H1 (cell line): ENCODE measurements at regions not wholly inside any gene's neighbourhood (a gene's known extent, or its start where the extent isn't known, plus 50 kb on each side); places are given as distances from the start of the nearest gene placed in this dataset.

Source experiments
- RAD21 ChIP-seq, 2 experiments: IDR thresholded peaks in 1 of 2; conservative IDR thresholded peaks in 1 of 2; 2 replicates each; pipeline ENCODE4 v1.6.1; 2011; ENCODE audit warnings: low read depth in 2 of 2, low read length in 2 of 2, improper control_type of control experiment in 1 of 2, inconsistent platforms in 1 of 2, mild to moderate bottlenecking in 1 of 2, moderate library complexity in 1 of 2
- TAF7 ChIP-seq: optimal IDR thresholded peaks from 2 replicates; pipeline ENCODE3; 2011; ENCODE audit warnings: low read depth, mild to moderate bottlenecking, inconsistent platforms, low read length, moderate library complexity, borderline replicate concordance
- TF ChIP-seq, protein P1 (sequence below): fragments of 300-600 bp; sonication (generic); IDR thresholded peaks from 2 replicates; pipeline ENCODE4 v1.7.1; 2012; ENCODE audit warnings: low read length, moderate library complexity, mild to moderate bottlenecking, inconsistent platforms; ENCODE audit not compliant: insufficient replicate concordance

DNA sequence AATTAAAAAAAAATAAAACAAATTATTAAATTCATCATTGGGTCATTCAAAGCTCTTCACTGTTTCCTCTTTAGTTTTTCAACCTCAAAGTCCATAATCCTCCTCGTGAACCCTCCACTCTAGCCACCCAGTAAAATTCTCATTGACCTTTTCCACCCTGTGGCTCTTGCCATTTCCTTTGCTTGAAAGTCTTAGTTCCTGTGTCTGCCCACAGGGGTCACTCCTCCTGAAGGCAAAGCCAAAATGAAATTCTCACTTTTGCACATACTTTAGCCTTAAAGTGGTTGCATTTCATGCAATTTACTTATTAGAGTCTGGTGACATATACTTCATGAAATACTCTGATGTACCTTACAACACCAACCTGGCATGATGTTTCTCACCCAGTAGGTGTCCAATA lies 263.7 kb downstream of the BMP2 start (continued):
- TF ChIP-seq, protein P1, sequence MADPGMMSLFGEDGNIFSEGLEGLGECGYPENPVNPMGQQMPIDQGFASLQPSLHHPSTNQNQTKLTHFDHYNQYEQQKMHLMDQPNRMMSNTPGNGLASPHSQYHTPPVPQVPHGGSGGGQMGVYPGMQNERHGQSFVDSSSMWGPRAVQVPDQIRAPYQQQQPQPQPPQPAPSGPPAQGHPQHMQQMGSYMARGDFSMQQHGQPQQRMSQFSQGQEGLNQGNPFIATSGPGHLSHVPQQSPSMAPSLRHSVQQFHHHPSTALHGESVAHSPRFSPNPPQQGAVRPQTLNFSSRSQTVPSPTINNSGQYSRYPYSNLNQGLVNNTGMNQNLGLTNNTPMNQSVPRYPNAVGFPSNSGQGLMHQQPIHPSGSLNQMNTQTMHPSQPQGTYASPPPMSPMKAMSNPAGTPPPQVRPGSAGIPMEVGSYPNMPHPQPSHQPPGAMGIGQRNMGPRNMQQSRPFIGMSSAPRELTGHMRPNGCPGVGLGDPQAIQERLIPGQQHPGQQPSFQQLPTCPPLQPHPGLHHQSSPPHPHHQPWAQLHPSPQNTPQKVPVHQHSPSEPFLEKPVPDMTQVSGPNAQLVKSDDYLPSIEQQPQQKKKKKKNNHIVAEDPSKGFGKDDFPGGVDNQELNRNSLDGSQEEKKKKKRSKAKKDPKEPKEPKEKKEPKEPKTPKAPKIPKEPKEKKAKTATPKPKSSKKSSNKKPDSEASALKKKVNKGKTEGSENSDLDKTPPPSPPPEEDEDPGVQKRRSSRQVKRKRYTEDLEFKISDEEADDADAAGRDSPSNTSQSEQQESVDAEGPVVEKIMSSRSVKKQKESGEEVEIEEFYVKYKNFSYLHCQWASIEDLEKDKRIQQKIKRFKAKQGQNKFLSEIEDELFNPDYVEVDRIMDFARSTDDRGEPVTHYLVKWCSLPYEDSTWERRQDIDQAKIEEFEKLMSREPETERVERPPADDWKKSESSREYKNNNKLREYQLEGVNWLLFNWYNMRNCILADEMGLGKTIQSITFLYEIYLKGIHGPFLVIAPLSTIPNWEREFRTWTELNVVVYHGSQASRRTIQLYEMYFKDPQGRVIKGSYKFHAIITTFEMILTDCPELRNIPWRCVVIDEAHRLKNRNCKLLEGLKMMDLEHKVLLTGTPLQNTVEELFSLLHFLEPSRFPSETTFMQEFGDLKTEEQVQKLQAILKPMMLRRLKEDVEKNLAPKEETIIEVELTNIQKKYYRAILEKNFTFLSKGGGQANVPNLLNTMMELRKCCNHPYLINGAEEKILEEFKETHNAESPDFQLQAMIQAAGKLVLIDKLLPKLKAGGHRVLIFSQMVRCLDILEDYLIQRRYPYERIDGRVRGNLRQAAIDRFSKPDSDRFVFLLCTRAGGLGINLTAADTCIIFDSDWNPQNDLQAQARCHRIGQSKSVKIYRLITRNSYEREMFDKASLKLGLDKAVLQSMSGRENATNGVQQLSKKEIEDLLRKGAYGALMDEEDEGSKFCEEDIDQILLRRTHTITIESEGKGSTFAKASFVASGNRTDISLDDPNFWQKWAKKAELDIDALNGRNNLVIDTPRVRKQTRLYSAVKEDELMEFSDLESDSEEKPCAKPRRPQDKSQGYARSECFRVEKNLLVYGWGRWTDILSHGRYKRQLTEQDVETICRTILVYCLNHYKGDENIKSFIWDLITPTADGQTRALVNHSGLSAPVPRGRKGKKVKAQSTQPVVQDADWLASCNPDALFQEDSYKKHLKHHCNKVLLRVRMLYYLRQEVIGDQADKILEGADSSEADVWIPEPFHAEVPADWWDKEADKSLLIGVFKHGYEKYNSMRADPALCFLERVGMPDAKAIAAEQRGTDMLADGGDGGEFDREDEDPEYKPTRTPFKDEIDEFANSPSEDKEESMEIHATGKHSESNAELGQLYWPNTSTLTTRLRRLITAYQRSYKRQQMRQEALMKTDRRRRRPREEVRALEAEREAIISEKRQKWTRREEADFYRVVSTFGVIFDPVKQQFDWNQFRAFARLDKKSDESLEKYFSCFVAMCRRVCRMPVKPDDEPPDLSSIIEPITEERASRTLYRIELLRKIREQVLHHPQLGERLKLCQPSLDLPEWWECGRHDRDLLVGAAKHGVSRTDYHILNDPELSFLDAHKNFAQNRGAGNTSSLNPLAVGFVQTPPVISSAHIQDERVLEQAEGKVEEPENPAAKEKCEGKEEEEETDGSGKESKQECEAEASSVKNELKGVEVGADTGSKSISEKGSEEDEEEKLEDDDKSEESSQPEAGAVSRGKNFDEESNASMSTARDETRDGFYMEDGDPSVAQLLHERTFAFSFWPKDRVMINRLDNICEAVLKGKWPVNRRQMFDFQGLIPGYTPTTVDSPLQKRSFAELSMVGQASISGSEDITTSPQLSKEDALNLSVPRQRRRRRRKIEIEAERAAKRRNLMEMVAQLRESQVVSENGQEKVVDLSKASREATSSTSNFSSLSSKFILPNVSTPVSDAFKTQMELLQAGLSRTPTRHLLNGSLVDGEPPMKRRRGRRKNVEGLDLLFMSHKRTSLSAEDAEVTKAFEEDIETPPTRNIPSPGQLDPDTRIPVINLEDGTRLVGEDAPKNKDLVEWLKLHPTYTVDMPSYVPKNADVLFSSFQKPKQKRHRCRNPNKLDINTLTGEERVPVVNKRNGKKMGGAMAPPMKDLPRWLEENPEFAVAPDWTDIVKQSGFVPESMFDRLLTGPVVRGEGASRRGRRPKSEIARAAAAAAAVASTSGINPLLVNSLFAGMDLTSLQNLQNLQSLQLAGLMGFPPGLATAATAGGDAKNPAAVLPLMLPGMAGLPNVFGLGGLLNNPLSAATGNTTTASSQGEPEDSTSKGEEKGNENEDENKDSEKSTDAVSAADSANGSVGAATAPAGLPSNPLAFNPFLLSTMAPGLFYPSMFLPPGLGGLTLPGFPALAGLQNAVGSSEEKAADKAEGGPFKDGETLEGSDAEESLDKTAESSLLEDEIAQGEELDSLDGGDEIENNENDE, result no peak
- TF ChIP-seq RAD21 (IDR thresholded peaks at IDR 0.05 in 1 of 2, conservative IDR thresholded peaks at IDR 0.05 in 1 of 2; ENCODE audit: low read depth in 2 of 2, low read length in 2 of 2) (peak; percentile 37 to 53; a peak in 3 of 4 replicates), TAF7 (no peak)
